Activated T-cell treated with anti-CD3 and anti-CD28 coated beads for 24 hours (primary cell): ENCODE measurements at regions not wholly inside any gene's neighbourhood (a gene's known extent, or its start where the extent isn't known, plus 50 kb on each side); places are given as distances from the start of the nearest gene placed in this dataset.

ENCODE experiments used
- DNase-seq: peaks from one replicate; pipeline ENCODE4 v3.0.0-alpha.2; 2020; ENCODE audit warnings: low read depth

DNA sequence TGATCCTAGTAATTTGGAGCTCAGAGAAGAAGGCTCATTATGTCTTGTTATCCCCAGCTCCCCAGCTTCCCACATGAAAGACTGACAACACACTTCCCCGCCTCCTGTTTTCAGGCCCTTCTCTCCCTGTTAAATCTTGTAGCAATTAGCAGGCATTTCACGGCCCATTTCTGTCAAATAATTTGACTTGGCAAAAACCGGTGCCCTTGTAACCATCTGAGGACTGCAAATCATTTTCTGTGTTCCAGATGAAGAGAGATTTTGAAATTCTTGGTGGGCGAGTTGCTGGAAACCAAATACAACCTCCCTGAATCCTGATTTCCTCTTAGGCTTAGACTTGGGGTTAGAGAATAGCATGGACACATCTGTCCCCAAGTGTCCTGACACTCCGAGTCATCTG lies 109.7 kb downstream of the MSX2 start:
- no peak for DNase-seq

DNA sequence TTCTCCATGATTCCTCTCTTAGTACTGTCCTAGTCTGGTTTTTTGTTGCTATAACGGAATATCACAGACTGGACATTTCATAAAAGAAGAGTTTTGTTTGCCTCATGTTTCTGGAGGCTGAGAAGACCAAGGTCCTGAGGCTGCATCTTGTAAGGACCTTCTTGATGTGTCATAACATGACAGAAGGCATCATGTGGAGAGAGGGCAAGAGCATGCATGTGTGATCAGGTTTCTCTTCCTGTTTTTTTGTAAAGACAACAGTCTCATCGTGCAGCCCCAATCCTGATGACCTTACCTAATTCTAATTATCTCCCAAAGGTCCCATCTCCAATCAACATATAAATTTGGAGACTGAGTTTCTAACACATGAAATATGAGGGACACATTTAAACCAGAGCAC lies 108.4 kb downstream of the MSX2 start:
- DNase-seq = no peak

DNA sequence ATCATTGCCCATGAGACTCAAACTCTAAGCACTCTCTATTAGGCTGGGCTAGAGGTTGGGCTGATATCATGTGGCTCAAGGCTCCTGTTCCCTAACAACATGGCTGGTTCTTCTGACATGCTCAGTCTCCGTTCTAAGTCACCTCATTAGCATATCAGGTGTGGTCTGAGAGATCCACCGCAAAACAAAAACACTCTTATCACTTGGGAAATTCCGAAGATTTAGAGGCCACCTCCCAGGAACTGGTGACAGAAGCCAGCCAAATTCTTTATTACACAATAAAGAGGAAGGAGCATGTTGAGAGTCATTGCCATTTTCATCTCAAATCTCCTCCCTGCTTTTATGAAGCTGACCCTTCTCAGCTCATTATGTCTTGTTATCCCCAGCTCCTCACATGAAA lies 107.6 kb downstream of the MSX2 start:
- no peak for DNase-seq

DNA sequence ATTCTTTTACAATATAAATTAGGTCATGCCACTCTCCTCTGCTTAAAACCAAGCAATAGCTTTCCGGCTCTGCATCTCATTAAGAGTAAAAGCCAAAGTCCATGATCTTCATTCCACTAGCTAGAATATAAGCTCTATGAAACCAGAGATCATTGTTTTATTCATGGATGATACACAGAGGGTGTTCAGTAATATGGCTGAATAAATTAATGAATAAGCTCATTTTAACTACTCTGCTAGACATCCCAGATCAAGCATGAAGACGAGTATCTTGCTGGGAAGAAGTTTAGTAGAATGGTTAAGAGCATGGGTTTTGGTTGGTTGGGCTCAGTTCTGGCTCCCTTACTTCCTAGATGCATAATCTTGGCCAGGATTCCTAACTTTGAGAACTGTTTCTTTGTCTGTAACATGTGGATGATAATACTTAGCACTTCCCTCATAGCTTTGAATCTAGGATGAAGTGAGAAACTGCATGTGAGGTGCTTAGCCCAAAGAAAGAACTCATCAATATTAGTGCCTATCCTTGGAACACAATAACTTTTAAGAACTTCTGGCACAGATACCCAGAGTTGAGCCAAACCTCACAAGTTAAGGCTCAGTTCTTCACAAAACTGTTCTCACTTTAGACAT lies 106.8 kb downstream of the MSX2 start:
- DNase-seq = no peak

DNA sequence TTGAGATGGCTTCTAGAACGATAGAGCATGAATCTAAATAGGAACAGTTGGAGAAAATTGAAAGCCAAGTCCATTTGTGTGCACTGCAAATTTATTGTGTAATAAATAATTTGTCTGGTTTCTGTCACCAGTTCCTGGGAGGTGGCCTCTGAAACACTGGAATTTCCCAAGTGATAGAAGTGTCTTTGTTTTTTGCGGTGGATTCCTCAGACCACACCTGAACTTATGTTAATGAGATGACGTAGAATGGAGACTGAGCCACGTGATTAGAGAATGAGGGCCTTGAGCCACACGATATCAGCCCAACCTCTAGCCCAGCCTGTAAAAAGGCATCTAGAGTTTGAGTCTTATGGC lies 105.1 kb downstream of the MSX2 start:
- no peak for DNase-seq

DNA sequence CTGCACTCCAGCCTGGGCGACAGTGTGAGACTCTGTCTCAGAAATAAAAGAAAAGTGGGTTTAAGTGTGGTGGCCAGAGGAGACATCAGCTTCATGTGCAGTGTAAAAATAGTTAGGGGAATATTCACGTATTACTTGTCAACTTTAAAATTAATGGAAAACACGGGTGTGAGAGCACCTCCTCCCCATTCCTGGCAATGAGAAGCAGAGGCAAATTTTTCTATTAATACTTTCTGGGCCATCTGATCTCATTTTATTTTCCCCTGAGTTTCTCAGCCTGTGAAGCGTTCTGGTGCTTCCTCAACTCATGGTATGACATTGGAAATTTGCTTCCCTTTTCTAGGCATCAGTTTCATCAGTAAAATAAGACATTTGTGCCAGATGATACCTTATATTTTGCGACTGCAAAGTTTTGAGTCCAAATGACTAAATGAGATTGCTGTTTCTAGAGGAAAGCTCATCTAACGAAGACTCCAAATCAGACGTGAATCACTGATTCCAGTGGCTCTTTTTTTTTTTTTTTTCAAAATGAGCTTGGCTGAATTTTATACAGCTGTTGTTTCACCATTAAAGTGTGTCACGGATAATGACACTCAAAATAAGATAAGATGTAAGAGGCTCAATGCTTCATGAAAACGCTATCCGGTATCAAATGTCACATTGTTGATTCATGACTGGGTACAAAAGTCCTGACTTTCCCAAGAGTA lies 104.6 kb downstream of the MSX2 start:
- no peak for DNase-seq

DNA sequence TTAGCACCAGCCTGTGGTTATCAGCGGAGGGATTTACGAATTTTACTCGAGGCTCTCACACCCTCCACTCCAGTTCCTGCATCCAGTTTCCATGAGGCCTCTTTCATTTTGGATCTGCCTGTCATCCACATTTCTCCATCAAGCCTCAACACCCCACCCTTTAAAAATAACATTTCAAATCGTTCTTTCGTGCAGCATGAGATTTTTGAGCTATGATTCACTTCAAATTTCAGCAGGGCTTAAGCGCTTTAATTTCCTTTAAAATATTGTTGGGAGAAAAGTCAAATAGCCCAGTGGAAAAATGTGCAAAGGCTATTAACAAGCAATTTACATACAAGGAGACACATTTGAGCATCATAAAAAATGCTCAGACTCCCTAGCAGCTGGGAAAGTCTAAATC lies 103.2 kb downstream of the MSX2 start:
- no peak for DNase-seq

DNA sequence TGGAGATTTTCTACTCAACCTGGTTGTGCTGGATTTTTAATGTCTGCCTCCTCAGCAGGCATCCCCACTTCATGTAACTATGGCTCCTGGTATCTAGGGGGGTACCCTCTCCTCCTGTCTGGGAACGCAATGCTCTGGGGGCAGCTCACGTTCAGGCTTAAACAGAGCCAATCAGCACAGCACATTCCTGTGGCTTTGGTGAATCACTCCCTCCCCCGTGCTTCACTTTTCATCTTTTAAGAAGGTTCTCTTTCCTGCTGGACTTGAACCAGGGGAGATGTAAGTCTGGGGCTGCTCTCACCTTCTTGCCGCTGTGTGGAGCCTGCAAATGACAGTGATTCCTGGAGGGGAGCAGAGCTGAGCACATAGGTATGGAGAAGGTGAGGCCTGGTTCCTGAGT lies 101.2 kb downstream of the MSX2 start:
- no peak for DNase-seq

DNA sequence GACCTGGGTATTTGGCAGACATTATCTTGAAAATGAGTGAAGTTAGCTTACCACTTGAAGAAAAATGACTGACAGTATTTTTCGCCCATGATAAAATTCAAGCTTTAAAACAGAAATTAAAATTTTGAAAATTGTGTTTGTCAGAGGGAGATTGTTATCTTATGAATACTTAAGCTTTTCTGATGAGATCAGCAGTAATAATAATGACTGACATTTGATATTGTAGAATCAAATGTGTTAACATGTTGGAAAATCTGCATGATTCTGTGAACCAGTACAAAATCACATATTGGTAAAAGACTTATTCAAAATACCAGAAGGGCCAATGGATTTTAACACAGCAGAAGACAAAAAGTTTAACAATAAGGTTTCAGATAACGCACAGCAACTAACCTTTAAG lies 94.0 kb downstream of the MSX2 start:
- no peak for DNase-seq

DNA sequence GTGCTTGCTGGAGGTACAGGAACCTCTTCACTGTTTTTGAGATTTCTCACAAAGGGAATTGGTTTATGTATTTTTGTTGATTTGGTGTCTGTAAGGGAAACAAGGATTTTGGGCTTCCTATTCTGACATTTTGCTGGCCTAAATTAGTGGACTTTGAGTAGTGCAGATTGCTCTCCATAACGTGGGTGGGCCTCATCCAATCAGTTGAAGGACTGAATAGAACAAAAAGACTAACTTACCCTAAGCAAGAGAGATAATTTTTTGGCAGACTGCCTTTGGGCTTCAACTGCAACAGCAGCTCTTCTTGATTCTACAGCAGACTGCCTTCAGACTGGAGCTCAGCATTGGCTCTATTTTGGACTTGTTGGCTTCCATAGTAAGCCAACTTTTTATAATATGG lies 93.2 kb downstream of the MSX2 start:
- no peak for DNase-seq

DNA sequence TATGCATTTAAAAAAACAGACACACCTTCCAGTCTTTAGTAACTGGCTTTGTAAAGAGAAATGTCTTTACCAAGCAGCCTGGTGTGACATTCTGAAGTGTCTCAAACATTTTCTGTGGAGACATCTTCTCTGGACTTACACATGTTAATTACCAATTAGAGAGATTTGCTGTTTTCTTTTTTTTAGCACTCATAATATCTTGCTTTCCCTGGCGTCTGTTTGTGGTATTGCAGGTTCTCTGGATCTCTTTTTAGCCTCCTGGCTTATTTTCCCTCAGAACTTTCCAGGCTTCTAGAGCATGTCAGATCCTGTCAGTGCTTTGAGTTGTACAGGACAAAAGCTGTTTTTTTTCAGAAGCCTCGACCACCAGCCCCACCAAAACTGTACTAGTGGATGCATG lies 92.5 kb downstream of the MSX2 start:
- DNase-seq = no peak

DNA sequence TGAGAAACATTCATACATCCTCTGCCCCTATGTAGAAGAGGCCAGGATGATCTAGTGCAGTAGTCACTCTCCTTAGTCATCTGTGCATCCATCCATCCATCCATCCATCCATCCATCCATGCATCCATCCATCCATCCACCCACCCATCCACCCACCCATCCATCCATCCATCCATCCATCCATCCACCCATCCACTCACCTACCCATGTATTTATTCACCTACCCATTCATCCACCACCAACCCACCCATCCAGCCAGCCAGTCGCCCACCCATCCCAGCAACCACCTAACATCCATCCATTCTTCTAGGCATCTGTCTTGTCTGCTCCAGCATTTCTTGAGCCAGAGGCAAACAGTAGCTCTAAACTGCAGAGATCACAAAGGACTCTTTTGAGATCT lies 87.1 kb downstream of the MSX2 start:
- DNase-seq = no peak

DNA sequence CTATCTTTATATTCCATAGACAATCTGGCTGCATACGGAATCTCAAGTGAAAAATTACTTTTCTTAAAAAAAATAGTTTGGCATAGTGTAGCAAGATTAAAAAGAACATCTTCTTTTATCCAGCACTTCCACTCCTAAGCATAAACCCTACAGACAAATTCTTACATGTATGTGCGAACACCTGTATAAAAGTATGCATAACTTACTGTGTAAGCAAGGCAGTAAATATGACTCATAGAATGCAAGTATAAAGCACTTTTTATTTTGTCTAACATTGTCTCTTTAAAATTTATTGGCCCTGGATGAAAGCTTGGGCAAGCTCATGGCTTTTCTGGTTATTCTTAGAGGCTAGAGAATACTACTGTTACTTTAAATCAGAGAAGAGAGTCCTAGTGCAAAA lies 86.4 kb downstream of the MSX2 start:
- DNase-seq = no peak

DNA sequence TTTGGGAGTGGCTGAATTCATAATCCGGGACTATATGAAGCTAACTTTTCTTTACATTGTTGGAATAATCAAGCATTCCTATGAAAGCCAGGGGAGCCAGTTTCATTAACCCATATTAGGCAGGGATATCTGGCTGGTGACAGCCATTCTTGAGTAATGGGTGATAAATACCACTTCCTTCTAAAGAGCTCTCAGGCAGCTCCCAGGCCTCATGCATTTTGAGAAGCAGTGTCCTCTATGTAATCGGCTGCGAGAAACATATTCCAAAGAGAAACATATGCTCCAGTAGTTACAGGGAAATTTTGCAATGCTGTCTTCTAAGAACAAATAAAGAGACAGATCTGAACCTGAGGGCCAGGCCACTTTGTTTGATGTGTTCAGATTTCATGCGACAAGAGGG lies 83.1 kb downstream of the MSX2 start:
- DNase-seq = no peak

DNA sequence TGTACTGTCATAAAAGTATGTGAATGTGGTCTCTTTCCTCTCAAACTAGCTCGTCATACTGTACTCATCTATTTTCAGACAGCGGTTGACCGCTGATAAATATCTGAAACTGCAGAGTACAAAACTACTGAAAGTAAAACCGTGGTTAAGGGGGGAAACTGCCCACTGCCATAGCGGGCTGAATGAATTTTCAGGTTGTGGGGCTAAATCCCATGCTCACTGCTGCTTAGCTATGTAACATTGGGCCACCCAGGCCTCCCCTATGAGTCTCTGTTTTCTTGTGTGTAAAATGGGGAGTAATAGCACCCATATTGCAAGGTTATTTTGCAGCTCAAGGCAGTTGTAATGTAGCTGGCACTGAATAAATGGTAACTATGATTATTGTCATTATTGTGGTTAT lies 82.3 kb downstream of the MSX2 start:
- no peak for DNase-seq

DNA sequence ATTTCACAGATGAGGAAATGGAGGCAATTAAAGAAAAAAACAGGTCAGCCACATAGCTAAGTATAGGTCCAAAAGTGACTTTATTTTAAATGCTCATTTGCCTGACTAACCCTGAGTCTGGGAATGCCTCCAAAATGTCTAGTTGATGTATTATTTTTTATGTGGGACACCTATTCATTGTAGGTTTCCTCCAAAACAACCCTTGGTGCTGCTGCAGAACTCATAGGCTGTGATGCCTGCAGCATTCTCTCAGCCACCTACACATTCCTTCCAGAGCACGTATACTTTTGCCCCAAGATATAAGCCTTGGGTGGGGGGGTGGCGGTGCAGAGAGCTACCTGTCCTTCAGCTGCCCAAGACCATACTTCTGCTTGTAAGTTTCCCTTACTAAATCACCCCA lies 77.4 kb downstream of the MSX2 start:
- no peak for DNase-seq

DNA sequence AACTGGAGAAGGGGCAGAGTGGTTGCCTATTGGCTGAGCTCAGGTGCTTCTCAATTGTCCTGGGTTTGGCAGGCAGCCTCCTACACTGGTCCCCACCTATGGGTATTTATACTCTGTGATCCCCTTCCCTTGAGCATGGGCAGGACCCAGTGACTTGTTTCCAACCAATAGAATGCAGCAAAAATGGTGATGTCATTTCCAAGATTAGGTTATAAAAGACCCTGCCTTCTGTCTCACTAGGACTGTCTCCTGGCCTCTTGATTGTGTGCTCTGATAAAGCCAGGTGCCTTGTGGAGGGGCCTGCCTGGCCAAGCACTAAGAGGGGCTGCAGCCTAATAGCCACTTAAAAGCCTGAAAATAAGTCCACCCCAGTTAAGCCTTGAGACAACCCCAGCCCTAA lies 76.1 kb downstream of the MSX2 start:
- DNase-seq = no peak

DNA sequence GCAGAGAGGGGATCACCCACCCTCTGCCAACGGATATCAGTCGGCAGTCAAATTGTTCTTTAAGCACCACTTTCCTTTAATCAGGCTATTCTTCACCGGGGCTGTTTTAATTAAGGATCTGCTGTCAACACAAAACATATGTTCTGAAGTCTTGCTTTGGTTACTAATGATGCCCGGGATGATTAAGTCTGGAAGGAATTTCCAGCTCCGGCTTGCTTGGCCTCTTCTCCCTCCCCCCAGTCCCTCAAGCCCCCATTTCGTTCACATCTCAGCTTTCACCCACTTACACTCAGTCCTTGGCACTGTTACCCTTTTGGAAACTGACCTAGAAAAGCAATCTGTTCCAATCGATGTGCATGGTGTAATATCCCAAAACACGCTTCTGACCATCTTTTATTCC lies 74.7 kb downstream of the MSX2 start:
- DNase-seq = no peak

DNA sequence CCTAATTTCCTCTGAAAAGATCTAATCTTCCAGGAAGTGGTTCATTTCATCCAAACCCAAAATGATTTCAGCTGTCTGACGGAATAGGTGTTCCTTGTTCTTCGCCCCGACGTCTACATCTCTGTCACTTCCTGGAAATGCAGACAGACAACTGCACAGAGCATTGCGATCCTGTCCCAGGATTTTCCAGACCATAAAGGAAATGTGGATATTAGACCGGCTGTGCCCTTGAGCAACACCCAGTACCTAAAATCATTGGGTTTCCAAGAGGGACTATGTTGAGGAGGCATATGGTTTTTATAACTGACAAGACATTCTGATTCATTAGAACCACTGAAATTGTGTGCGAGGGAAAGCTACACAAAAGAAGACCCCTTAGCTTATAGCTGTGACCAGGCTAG lies 74.2 kb downstream of the MSX2 start:
- no peak for DNase-seq

DNA sequence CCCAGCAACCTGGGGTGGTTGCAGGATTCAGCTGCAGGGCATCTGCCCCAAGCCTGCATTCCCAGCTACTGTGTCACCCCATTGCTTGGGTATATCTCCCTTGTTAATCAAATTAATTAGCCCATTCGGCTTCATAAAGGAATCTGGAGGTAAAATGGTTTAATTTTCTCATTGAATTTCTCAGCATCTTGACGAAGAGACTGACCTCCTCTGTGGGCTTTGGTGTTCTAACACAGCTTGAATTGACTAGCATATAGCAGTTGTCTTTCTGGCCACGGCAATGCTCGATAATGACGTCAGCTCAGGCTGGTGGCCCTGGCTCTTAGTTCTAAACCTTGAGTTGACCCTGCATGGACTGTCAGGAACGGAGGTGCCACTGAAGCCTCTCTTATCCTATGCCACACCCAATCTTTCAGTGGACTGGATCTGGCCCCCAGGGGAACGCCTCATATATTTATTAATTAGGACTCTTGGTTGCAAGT lies 72.4 kb downstream of the MSX2 start:
- no peak for DNase-seq

DNA sequence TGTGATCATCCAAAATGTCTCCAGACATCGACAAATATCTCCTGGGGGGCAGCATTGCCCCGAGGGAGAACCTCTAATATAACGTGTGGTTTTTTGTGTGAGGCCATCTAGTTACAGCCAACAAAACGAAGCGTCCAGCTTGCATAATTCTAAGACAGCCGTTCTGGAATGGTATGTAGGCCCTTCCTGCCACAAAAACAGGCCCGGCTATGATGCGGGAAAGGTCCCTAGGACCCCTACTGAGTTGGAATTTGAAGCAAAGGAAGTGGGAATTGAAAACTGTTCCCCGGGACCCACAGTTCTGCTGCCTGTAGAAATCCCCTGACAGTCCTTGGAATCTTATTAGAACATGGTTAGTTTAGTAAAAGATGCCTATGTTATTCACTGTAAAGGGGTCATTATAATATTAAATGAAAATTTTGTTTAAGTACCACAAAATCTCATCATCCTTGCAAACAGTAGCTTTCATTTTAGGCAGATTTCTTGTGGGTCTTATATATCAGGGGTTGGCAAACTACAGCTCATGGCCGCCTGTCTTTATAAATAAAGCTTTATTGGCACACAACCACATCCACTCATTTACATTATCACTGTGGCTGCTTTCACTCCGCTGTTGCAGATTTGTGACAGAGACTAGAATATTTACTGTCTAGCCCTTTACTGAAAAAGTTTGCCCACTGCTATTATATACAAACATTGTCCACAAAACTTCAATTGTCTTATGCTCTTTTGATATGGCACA lies 70.7 kb downstream of the MSX2 start:
- DNase-seq = no peak

DNA sequence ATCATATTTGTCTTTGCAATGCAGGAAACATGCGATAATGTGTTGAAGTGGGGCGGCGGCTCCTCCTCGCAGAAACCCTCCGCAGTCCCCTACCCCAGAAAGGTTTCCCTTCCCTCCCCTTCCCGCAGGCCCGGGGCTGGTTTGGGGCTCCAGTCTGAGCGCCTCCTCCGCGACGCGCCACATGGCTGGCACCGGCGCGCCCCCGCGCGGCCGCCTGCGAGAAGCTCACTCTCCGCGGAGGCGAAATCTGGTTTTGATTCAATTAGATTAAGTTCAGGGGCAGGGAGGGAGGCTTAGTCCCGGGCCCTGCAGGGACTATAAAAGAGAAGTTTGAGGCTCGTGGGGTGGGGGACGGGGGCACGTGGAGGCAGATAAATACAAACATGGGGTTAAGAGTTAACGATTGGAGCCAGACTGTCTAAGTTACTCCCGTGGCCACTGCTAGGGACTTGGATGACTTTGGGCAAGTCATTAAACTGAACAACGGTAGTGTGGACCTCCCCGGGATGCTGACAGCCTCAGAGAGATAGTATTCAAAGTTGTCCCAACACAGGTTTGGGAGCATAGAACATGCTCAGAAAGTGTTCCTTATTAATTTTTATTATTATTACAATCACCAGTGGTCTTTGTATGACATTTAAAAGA lies 69.4 kb downstream of the MSX2 start:
- DNase-seq = peak; percentile 33

DNA sequence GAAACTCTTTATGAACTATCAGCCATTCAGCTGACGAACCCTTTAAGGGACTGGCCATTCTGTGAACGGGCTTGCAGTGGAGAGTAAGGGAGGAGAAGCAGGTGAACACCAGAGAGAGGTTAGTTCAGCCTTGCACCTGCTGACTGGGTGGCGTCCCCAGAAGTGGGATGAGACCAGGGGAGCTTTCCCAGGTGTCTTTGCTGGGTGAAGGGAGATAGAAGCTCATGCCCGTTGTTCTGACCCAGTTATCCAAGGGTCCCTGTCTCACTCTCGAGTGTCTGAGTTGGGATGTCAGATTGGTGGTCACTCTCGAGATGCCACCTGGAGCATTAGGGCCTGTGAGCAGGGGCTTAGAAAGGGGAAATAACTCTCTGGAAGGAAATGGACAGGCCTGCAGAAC lies 68.7 kb downstream of the MSX2 start:
- no peak for DNase-seq
